Right lobe of liver (tissue), 6 donors: ENCODE measurements at regions not wholly inside any gene's neighbourhood (a gene's known extent, or its start where the extent isn't known, plus 50 kb on each side); places are given as distances from the start of the nearest gene placed in this dataset.
A peak's percentile ranks its signal among the peaks of the same experiment; 100 is the strongest.

Experiments
- ATAC-seq, 4 donors: fragments of 200-7000 bp; cut with Tn5 transposase; one replicate each; pipeline ENCODE4 v1.9.1; 2020; ENCODE audit warnings: mild to moderate bottlenecking in 4 of 4, moderate library complexity in 4 of 4
- DNase-seq, 3 donors: peaks; one replicate each; pipeline ENCODE4 v3.0.0-alpha.2; 2020
- H3K27ac ChIP-seq, 3 donors: fragments of 200-600 bp; one replicate each; pipeline ENCODE4 v1.8.0; 2022
- H3K27me3 ChIP-seq, 2 donors: fragments of 200-600 bp; one replicate each; pipeline ENCODE4 v1.8.0; 2022
- H3K36me3 ChIP-seq, 4 donors: fragments of 200-600 bp; sonication (generic) in 1 of 4; one replicate each; pipeline versions ENCODE4 v1.5.1 to v1.8.0; 2017 to 2022; ENCODE audit warnings: control low read depth in 1 of 4
- H3K4me1 ChIP-seq, 4 donors: fragments of 200-600 bp; sonication (generic) in 1 of 4; one replicate each; pipeline versions ENCODE4 v1.5.1 to v1.8.0; 2017 to 2022; ENCODE audit warnings: control low read depth in 1 of 4
- H3K4me3 ChIP-seq, 3 donors: fragments of 200-600 bp; one replicate each; pipeline ENCODE4 v1.8.0; 2022
- H3K9me3 ChIP-seq, 4 donors: fragments of 200-600 bp; sonication (generic) in 1 of 4; one replicate each; pipeline versions ENCODE4 v1.5.1 to v1.8.0; 2017 to 2022; ENCODE audit warnings: control low read depth in 1 of 4
- POLR2A ChIP-seq: fragments of 450-650 bp; IDR thresholded peaks from one replicate; pipeline ENCODE4 v1.6.1; 2017; ENCODE audit warnings: antibody characterized with exemption, mild to moderate bottlenecking
- WGBS: methylation state at CpG from one replicate; pipeline ENCODE4 v1.1.6; 2018; ENCODE audit warnings: low coverage, low lambda C conversion rate; ENCODE audit not compliant: insufficient coverage; ENCODE audit errors: missing lambda C conversion rate; 5-methylcytosine and 5-hydroxymethylcytosine counted together
- intact Hi-C, 2 donors: fragments of 100-400 bp; cut with DNase I; formaldehyde crosslinking; loops; one replicate each; pipeline versions ENCODE4 v1.11.2 to v1.14.1; 2022
- TF ChIP-seq, protein P1 (sequence below), 4 donors: fragments of 200-600 bp in 3 of 4; fragments of 450-650 bp in 1 of 4; IDR thresholded peaks; one replicate each; pipeline versions ENCODE4 v1.5.1 to v1.8.0; 2016 to 2022; ENCODE audit warnings: antibody characterized with exemption in 4 of 4, mild to moderate bottlenecking in 2 of 4
- donor health status: DM: no; HTN: yes; CAD: no.
- donor health status: DM: no; HTN: no; CAD: no.
- donor health status: DM: no; HTN: no; CAD: no.
- donor health status: DM: no; HTN: yes; CAD: no.
- donor health status: DM: no; HTN: yes; CAD: no.

- Histone ChIP-seq H3K4me1 (no peaks in the 10 kb centered on the region), H3K27ac (no peak overlapping the region), H3K4me3 (no peak overlapping the region), H3K36me3 (no peaks in the 10 kb centered on the region), H3K27me3 (no peaks in the 10 kb centered on the region), H3K9me3 (no peaks in the 10 kb centered on the region)
- intact Hi-C loops = no loop called here
- 82% methylated on average over 1 of the region's 1 CpG for WGBS
- TF ChIP-seq, protein P1, sequence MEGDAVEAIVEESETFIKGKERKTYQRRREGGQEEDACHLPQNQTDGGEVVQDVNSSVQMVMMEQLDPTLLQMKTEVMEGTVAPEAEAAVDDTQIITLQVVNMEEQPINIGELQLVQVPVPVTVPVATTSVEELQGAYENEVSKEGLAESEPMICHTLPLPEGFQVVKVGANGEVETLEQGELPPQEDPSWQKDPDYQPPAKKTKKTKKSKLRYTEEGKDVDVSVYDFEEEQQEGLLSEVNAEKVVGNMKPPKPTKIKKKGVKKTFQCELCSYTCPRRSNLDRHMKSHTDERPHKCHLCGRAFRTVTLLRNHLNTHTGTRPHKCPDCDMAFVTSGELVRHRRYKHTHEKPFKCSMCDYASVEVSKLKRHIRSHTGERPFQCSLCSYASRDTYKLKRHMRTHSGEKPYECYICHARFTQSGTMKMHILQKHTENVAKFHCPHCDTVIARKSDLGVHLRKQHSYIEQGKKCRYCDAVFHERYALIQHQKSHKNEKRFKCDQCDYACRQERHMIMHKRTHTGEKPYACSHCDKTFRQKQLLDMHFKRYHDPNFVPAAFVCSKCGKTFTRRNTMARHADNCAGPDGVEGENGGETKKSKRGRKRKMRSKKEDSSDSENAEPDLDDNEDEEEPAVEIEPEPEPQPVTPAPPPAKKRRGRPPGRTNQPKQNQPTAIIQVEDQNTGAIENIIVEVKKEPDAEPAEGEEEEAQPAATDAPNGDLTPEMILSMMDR (IDR thresholded peaks at IDR 0.05) = no peak
- no peak for TF ChIP-seq POLR2A
- DNase-seq (no peak), ATAC-seq (no peak)
Observed at GRCh38 chr1:213362598-213362997, 311.6 kb downstream of the RPS6KC1 start.

DNA sequence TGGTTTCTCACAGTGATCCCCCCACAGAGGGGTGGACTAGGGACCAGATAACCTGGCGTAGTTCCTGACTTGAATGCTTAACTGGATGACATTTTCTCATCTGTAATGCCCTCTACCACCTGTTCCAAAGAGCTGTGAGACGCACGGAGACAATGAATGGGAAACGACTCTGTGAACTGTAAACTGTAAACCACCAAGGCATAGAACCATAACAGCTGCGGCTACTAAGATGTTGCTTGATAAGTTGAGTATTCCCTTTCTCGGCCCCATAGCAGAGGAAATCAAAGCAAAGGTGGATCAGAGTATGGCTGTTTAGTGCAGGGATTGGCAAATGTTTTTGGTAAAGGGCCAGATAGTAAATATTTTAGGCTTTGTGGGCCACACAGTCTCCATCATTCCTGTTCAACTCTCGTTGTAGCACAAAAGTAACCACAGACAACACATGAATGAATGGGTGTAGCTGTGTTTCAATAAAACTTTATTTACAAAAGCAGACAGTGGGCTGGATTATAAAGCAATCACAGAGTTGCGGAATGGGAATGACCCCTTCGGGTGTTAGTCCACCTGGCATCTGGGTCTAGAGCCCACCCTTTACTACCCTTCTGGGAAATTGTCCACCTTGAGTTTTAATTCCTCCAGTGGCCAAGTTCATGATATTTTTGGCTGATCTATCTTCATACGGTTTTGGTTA lies 315.2 kb downstream of the RPS6KC1 start:
- 85% methylated on average over 9 of the region's 10 CpGs for WGBS
- Histone ChIP-seq H3K36me3 (no peaks in the 10 kb centered on the region), H3K4me3 (no peak overlapping the region), H3K27ac (no peak overlapping the region), H3K27me3 (no peaks in the 10 kb centered on the region), H3K9me3 (no peaks in the 10 kb centered on the region), H3K4me1 (peaks cover 0 to 13% (median 4%) of the 10 kb centered on the region in 4 donors)
- TF ChIP-seq POLR2A = no peak
- TF ChIP-seq, protein P1 (IDR thresholded peaks at IDR 0.05) = no peak
- intact Hi-C loops = no loop called here
- DNase-seq (no peak), ATAC-seq (no peak)

DNA sequence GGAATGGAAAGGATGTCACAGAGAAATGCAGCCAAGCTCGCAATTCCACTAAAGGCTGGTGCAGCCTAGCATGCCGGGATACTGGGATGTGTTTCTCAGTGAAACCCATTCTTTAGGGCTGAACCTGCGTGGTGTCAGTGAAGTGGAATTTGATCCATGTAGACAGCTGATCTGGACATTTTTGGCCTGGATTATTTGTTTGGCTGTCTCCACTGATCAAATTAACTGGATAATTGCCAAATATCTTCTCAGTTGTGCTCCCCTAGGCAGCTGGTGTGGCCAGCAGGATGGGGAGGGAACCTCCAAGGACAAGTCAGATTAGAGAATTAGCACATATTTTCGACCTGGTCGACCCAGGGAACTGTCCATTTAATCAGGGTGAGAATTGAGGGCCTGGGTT lies 318.4 kb downstream of the RPS6KC1 start:
- Histone ChIP-seq H3K9me3 (no peaks in the 10 kb centered on the region), H3K27me3 (no peaks in the 10 kb centered on the region), H3K27ac (no peak overlapping the region), H3K36me3 (no peaks in the 10 kb centered on the region), H3K4me1 (peaks cover 0 to 28% (median 11%) of the 10 kb centered on the region in 4 donors), H3K4me3 (no peak overlapping the region)
- WGBS = 34% methylated on average over 3 of the region's 5 CpGs
- intact Hi-C loops = no loop called here
- TF ChIP-seq, protein P1 (IDR thresholded peaks at IDR 0.05) = no peak
- no peak for TF ChIP-seq POLR2A
- ATAC-seq (peak; percentile 13 to 51 (median 43)), DNase-seq (no peak)

GRCh38 chr1:213370523-213370922 lies 319.5 kb downstream of the RPS6KC1 start:
- ATAC-seq (no peak), DNase-seq (no peak)
- TF ChIP-seq, protein P1 (IDR thresholded peaks at IDR 0.05) = no peak
- TF ChIP-seq POLR2A = no peak
- Histone ChIP-seq H3K27me3 (no peaks in the 10 kb centered on the region), H3K27ac (no peak overlapping the region), H3K9me3 (no peaks in the 10 kb centered on the region), H3K4me1 (peaks cover 0 to 28% (median 11%) of the 10 kb centered on the region in 4 donors), H3K4me3 (no peak overlapping the region), H3K36me3 (no peaks in the 10 kb centered on the region)
- WGBS = 88% methylated on average over 4 of the region's 5 CpGs
- intact Hi-C loops = no loop called here
